DND-41 (cell line): ENCODE measurements at regions not wholly inside any gene's neighbourhood (a gene's known extent, or its start where the extent isn't known, plus 50 kb on each side); places are given as distances from the start of the nearest gene placed in this dataset.

Experiments
- ATAC-seq: fragments of 200-7000 bp; cut with Tn5 transposase; 3 replicates; pipeline ENCODE4 v1.9.1; 2021; ENCODE audit warnings: low read depth; ENCODE audit not compliant: insufficient read depth
- DNase-seq: peaks from one replicate; pipeline ENCODE4 v3.0.0-alpha.2; 2020
- H2AFZ ChIP-seq: 2 replicates; pipeline ENCODE4 v1.6.0; 2012; ENCODE audit warnings: low read depth, low read length
- H3K27ac ChIP-seq: 2 replicates; pipeline ENCODE4 v1.5.1; 2012; ENCODE audit warnings: low read length, inconsistent platforms
- H3K27me3 ChIP-seq: fragments of 200-600 bp; sonication (generic); 2 replicates; pipeline ENCODE4 v1.6.0; 2012; ENCODE audit warnings: low read length, mild to moderate bottlenecking, inconsistent platforms; ENCODE audit not compliant: insufficient read depth, poor library complexity
- H3K36me3 ChIP-seq: 2 replicates; pipeline ENCODE4 v1.5.1; 2012; ENCODE audit warnings: low read length, inconsistent platforms; ENCODE audit not compliant: insufficient read depth
- H3K4me1 ChIP-seq: 2 replicates; pipeline ENCODE4 v1.5.1; 2012; ENCODE audit warnings: mild to moderate bottlenecking, low read length; ENCODE audit not compliant: insufficient read depth
- H3K4me2 ChIP-seq: 2 replicates; pipeline ENCODE4 v1.6.0; 2012; ENCODE audit warnings: mild to moderate bottlenecking, moderate library complexity, low read length, inconsistent platforms; ENCODE audit not compliant: insufficient read depth
- H3K4me3 ChIP-seq, 2 experiments: fragments of 200-600 bp in 1 of 2; shearing (Covaris generic) in 1 of 2; 2 replicates each; pipeline ENCODE4 v1.5.1; 2012 to 2016; ENCODE audit warnings: inconsistent platforms in 2 of 2, low read length in 2 of 2, mild to moderate bottlenecking in 2 of 2, low read depth in 1 of 2, moderate library complexity in 1 of 2
- H3K79me2 ChIP-seq: 2 replicates; pipeline ENCODE4 v1.6.0; 2012; ENCODE audit warnings: low read length, inconsistent platforms; ENCODE audit not compliant: insufficient read depth
- H3K9ac ChIP-seq: 2 replicates; pipeline ENCODE4 v1.6.0; 2012; ENCODE audit warnings: low read depth, mild to moderate bottlenecking, inconsistent platforms, low read length, moderate library complexity
- H3K9me3 ChIP-seq: 2 replicates; pipeline ENCODE4 v1.5.1; 2012; ENCODE audit warnings: low read length, moderate library complexity, mild to moderate bottlenecking, inconsistent platforms; ENCODE audit not compliant: insufficient read depth, severe bottlenecking
- H4K20me1 ChIP-seq: 2 replicates; pipeline ENCODE4 v1.6.0; 2012; ENCODE audit warnings: low read length; ENCODE audit not compliant: insufficient read depth
- EZH2 ChIP-seq: IDR thresholded peaks from 3 replicates; pipeline ENCODE4 v1.6.1; 2012; ENCODE audit warnings: borderline replicate concordance, low read depth, mild to moderate bottlenecking, moderate library complexity, low read length, inconsistent platforms; ENCODE audit not compliant: severe bottlenecking
- TF ChIP-seq, protein P1 (sequence below): IDR thresholded peaks from 2 replicates; pipeline ENCODE4 v1.5.1; 2012; ENCODE audit warnings: borderline replicate concordance, low read length, moderate library complexity, mild to moderate bottlenecking; ENCODE audit not compliant: poor library complexity, severe bottlenecking; ENCODE audit errors: extremely low read depth

DNA sequence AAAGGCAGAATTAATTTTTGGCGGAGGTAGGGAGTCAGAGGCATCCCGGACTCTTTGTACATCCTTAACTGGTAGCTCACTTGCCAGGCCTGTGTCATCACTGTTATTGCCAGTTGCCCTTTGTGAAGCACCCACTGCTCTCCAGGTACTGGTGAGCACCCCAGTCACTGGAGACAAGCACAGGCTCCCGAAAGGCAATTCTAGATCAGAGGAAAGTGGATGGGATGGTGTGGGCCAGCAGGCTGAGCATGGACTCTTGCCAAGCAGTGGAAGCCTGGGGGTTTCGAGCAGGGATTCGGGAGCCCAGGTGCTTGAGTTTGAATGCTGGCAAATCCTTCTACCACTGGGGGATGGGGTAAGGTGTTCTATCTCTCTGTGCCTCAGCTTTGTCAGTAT lies 551.1 kb downstream of the MATN1 start:
- Histone ChIP-seq H3K4me1 (no peaks in the 10 kb centered on the region), H2AFZ (no peak overlapping the region), H3K36me3 (no peaks in the 10 kb centered on the region), H3K9ac (no peak overlapping the region), H3K27me3 (peaks cover 6% of the 10 kb centered on the region), H3K9me3 (no peaks in the 10 kb centered on the region), H3K4me2 (no peak overlapping the region), H3K79me2 (no peaks in the 10 kb centered on the region), H4K20me1 (no peaks in the 10 kb centered on the region), H3K27ac (no peak overlapping the region), H3K4me3 (no peak overlapping the region)
- TF ChIP-seq EZH2 = no peak
- TF ChIP-seq, protein P1, sequence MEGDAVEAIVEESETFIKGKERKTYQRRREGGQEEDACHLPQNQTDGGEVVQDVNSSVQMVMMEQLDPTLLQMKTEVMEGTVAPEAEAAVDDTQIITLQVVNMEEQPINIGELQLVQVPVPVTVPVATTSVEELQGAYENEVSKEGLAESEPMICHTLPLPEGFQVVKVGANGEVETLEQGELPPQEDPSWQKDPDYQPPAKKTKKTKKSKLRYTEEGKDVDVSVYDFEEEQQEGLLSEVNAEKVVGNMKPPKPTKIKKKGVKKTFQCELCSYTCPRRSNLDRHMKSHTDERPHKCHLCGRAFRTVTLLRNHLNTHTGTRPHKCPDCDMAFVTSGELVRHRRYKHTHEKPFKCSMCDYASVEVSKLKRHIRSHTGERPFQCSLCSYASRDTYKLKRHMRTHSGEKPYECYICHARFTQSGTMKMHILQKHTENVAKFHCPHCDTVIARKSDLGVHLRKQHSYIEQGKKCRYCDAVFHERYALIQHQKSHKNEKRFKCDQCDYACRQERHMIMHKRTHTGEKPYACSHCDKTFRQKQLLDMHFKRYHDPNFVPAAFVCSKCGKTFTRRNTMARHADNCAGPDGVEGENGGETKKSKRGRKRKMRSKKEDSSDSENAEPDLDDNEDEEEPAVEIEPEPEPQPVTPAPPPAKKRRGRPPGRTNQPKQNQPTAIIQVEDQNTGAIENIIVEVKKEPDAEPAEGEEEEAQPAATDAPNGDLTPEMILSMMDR = no peak
- no peak for ATAC-seq
- DNase-seq = no peak

DNA sequence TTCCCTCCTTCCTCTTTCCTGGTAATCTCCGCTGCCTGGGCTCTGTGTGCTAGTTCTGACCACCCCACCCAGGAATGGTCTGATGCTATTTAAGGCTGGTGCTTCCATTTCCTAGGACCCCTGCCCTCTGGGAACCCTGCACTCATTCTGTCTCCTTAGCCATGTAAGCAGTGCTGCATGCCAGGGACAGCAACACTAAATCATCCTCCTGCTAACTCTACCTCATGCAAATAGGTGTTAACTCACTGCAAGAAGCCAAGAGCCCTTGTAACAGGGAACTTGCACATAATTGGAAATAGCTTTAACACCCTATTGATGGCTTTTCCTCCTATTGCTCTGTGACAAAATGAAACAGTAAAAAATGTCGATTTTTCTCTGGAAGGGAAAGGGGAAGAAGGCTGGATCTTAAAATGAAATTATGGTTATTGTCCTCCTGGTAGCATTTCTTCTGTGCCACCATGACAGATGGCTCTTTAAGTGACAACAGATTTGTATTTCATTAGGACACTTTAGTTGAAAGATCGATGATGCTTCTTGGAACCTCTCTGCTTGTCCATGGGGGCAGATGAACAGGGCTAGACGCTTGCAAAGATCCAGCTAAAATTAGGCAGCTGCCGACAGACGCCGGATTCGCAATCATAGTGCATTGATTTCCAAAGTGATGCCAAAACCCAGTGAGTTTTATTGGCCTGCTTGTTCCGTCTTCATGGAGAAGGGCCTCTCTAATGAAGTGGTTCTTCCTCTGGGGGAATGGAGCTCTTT lies 551.7 kb downstream of the MATN1 start:
- ATAC-seq (no peak), DNase-seq (no peak)
- Histone ChIP-seq H3K9ac (no peak overlapping the region), H3K4me3 (no peak overlapping the region), H3K9me3 (no peaks in the 10 kb centered on the region), H2AFZ (no peak overlapping the region), H3K79me2 (no peaks in the 10 kb centered on the region), H3K27me3 (peaks cover 4% of the 10 kb centered on the region), H4K20me1 (no peaks in the 10 kb centered on the region), H3K4me2 (no peak overlapping the region), H3K27ac (no peak overlapping the region), H3K36me3 (no peaks in the 10 kb centered on the region), H3K4me1 (no peaks in the 10 kb centered on the region)
- TF ChIP-seq, protein P1 = no peak
- TF ChIP-seq EZH2 = no peak

DNA sequence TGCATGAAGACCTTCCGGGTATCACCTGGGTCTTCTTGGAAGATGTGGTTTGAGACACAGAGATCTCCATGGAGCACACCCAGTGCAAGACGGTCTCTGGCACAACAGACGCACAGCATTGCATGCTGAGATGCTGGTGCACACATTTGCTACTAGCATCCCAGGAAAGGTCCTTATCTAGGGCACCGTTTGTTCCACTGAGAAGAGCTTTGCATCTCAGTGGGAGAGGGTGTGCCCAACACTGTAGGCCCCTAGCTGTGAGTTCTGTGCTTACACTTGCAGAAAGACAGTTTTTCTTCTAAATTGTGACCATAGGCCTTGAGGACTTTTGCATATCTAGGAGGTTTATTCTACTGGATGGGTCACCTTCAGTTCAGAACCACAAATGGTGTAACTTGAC lies 554.1 kb downstream of the MATN1 start:
- H3K4me1 ChIP-seq = no peaks in the 10 kb centered on the region
- no peak overlapping the region for H3K9ac ChIP-seq
- H3K36me3 ChIP-seq = no peaks in the 10 kb centered on the region
- no peak overlapping the region for H3K4me2 ChIP-seq
- ATAC-seq (no peak), DNase-seq (no peak)
- H3K79me2 ChIP-seq = no peaks in the 10 kb centered on the region
- TF ChIP-seq, protein P1 = no peak
- no peak for TF ChIP-seq EZH2
- H3K4me3 ChIP-seq = no peak overlapping the region
- H3K27ac ChIP-seq = no peak overlapping the region
- H3K27me3 ChIP-seq = peaks cover 4% of the 10 kb centered on the region
- H3K9me3 ChIP-seq = no peaks in the 10 kb centered on the region
- no peak overlapping the region for H2AFZ ChIP-seq
- no peaks in the 10 kb centered on the region for H4K20me1 ChIP-seq

DNA sequence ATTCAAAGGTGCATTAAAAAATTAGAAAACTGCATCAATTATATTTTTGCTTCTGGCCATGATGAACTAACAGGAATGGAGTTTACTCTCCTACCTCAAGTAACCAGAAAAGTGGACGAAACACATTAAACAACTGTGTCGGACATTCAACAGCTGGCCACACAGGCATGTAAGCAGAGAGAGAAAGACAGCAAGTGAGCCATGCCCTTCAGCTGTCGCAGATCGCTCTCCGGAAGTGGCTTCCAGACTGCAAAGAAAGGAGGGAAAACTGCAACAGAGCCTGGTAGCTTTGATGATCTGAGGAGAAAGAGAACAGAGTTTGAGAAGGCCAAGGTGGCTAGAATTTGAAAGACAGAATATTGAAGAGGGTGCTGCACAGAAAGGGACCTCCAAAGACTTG lies 557.2 kb downstream of the MATN1 start:
- H3K9me3 ChIP-seq = no peaks in the 10 kb centered on the region
- H3K27ac ChIP-seq = no peak overlapping the region
- TF ChIP-seq EZH2 = no peak
- TF ChIP-seq, protein P1 = no peak
- no peak overlapping the region for H2AFZ ChIP-seq
- H3K36me3 ChIP-seq = no peaks in the 10 kb centered on the region
- H3K4me2 ChIP-seq = no peak overlapping the region
- ATAC-seq (no peak), DNase-seq (no peak)
- H3K4me1 ChIP-seq = no peaks in the 10 kb centered on the region
- H3K27me3 ChIP-seq = peaks cover 4% of the 10 kb centered on the region
- H3K79me2 ChIP-seq = no peaks in the 10 kb centered on the region
- H3K4me3 ChIP-seq = no peak overlapping the region
- no peak overlapping the region for H3K9ac ChIP-seq
- no peaks in the 10 kb centered on the region; the same call in 1 of the 2 replicates for H4K20me1 ChIP-seq
